WI38 (cell line): ENCODE measurements at regions not wholly inside any gene's neighbourhood (a gene's known extent, or its start where the extent isn't known, plus 50 kb on each side); places are given as distances from the start of the nearest gene placed in this dataset.
"Not testable (repeated sequence)": the region's sequence is repeated elsewhere in the genome, so short reads cannot be mapped to it uniquely, and the experiment has no call there.

Source experiments
- H3K4me3 ChIP-seq: 2 replicates; pipeline ENCODE4 v1.5.1; 2011; ENCODE audit warnings: low read depth, mild to moderate bottlenecking, control low read depth, low read length
- TF ChIP-seq, protein P1 (sequence below): IDR thresholded peaks from 2 replicates; pipeline ENCODE4 v1.5.1; 2012; ENCODE audit warnings: low read depth, mild to moderate bottlenecking, control low read depth, low read length

DNA sequence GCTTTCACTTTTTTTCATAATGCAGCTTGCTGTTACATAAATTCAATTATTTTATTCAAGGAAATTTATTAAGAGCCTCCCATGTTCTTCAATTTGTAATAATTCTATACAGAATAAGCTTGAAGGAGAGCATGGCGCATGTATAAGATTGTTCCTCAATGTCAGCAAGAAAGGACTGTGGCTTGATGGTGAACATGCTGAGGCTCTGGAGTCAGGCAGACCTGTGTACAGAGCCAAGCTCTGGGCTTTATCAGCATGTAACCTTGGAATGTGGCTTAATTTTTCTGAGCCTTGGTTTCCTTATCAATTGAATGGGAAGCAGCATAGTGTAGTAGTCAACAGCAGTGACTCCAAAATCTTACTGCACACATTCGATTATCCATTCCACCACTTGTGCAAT is 92.4 kb downstream of the JRKL start:
- TF ChIP-seq, protein P1, sequence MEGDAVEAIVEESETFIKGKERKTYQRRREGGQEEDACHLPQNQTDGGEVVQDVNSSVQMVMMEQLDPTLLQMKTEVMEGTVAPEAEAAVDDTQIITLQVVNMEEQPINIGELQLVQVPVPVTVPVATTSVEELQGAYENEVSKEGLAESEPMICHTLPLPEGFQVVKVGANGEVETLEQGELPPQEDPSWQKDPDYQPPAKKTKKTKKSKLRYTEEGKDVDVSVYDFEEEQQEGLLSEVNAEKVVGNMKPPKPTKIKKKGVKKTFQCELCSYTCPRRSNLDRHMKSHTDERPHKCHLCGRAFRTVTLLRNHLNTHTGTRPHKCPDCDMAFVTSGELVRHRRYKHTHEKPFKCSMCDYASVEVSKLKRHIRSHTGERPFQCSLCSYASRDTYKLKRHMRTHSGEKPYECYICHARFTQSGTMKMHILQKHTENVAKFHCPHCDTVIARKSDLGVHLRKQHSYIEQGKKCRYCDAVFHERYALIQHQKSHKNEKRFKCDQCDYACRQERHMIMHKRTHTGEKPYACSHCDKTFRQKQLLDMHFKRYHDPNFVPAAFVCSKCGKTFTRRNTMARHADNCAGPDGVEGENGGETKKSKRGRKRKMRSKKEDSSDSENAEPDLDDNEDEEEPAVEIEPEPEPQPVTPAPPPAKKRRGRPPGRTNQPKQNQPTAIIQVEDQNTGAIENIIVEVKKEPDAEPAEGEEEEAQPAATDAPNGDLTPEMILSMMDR = no peak
- H3K4me3 ChIP-seq = no peak overlapping the region

DNA sequence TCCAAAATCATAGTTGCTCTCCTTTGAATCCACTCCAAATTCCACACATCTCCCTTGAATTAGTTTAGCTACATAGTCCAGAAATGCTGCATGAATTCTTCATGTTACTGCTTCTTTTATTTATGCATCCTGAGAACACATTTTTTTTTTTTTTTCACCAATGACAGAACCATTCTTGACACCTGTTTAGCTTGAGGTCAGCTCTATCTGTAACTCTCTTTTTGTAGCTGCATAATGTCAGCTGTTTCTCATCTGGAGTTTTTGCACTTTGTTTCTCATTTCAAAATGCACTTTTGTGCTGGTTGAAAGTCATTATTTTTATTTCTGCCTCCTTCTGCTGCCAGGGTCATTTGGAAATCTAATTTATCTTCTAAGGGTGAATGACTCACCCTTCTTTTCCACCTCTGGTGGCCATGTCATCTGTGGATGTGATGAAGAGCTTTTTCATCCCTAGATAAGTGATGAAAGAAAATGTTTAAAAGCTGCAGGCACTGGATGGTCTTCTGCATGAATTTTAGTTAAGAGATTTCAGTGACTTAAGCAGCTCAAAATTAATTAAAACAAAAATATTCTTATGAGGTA is 93.7 kb downstream of the JRKL start:
- H3K4me3 ChIP-seq = no peak overlapping the region
- TF ChIP-seq, protein P1 = no peak

GRCh38 chr11:96484361-96484760 is 94.5 kb downstream of the JRKL start:
- H3K4me3 ChIP-seq = no peak overlapping the region
- TF ChIP-seq, protein P1 = no peak

- TF ChIP-seq, protein P1 = no peak
Observed at GRCh38 chr11:96486890-96487611, 97.2 kb downstream of the JRKL start.

DNA sequence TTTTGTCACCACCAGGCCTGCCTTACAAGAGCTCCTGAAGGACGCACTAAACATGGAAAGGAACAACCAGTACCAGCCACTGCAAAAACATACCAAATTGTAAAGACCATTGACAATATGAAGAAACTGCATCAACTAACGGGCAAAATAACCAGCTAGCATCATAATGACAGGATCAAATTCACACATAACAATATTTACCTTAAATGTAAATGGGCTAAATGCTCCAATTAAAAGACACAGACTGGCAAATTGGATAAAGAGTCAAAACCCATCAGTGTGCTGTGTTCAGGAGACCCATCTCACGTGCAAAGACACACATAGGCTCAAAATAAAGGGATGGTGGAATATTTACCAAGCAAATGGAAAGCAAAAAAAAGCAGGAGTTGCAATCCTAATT is 99.1 kb downstream of the JRKL start:
- not testable (repeated sequence) for H3K4me3 ChIP-seq

More at GRCh38 chr11:96486890-96487611, 97.2 kb downstream of the JRKL start:
- no peak overlapping the region; the same call in 1 of the 2 replicates for H3K4me3 ChIP-seq

DNA sequence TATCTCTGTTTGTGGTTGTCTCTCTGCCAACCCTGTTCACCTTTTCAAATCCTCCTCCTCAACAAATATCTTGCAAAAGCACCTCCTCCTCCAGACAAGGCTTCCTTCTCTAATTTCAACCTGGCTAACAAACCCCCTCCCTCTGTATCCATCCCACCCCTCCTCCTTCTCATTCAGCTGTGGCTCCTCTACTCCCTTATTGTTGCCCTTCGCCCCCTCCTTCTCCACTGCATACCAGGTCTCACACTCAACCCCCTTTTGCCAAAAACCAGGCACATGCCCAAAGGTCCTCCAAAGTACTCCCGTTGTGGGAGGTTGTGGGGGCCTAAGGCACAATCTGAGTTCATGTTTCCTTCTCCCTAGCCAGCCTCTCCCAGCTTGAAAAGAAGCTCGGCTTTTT is 110.6 kb downstream of the JRKL start:
- TF ChIP-seq, protein P1 = no peak
- no peak overlapping the region for H3K4me3 ChIP-seq

DNA sequence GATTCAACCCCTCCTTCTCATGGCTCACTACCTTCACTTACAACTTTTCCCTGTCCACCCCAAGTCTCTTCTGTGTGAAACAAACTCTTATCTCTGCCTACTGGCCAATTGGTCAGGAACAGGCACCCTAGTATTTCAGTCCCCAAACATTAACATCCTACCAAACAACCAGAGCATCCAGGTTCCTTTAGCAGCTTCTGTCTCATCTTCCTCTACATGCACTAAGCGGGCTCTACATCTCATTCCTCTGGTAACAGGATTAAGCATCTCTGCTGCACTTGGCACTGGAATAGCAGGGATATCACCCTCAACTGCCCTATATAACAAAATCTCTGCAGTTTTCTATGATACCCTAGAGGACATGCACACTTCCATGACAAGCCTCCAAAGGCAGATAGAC is 116.2 kb downstream of the JRKL start:
- no peak overlapping the region for H3K4me3 ChIP-seq

More for the DNA sequence above, 116.2 kb downstream of the JRKL start:
- TF ChIP-seq, protein P1 = no peak
